H1 (cell line): ENCODE measurements at regions not wholly inside any gene's neighbourhood (a gene's known extent, or its start where the extent isn't known, plus 50 kb on each side); places are given as distances from the start of the nearest gene placed in this dataset.

ENCODE experiments used
- CTCF ChIA-PET: fragments of 300-600 bp; sonication (Branson Sonifier 250); formaldehyde crosslinking; loops from one replicate; lab custom pipeline; 2021; ENCODE audit not compliant: partially characterized antibody; lab: Charles Lee
- POLR2A ChIA-PET: fragments of 300-600 bp; sonication (Branson Sonifier 250); formaldehyde crosslinking; loops from one replicate; lab custom pipeline; 2021; ENCODE audit warnings: inconsistent platforms; ENCODE audit not compliant: partially characterized antibody; lab: Charles Lee
- DNase-seq, 2 experiments: peaks; one replicate each; pipeline versions ENCODE4 v3.0.0 to v3.0.0-alpha.2; 2010 to 2022; ENCODE audit warnings: low spot score in 2 of 2, low read depth in 1 of 2, mixed read lengths in 1 of 2
- FAIRE-seq: peaks from 2 replicates; lab custom pipeline; 2011; peaks lifted over from hg19 to GRCh38; lab: Jason Lieb, UNC
- H2AFZ ChIP-seq: 2 replicates; pipeline ENCODE4 v1.8.1; 2012; ENCODE audit warnings: low read length, inconsistent platforms
- H2AK5ac ChIP-seq: 2 replicates; pipeline ENCODE4 v1.6.1; 2013; ENCODE audit warnings: low read depth, low read length
- H2BK120ac ChIP-seq: replicated peaks from 2 replicates; pipeline ENCODE3; 2013; ENCODE audit warnings: low read depth, low read length, inconsistent platforms
- H2BK12ac ChIP-seq: 2 replicates; pipeline ENCODE4 v1.6.1; 2013; ENCODE audit warnings: low read depth, low read length
- H2BK15ac ChIP-seq: 2 replicates; pipeline ENCODE4 v1.6.1; 2013; ENCODE audit warnings: low read length
- H2BK20ac ChIP-seq: 2 replicates; pipeline ENCODE4 v1.6.1; 2013; ENCODE audit warnings: low read length
- H2BK5ac ChIP-seq: 2 replicates; pipeline ENCODE4 v1.6.1; 2013; ENCODE audit warnings: low read depth, low read length
- H3K14ac ChIP-seq: 2 replicates; pipeline ENCODE4 v1.6.1; 2013; ENCODE audit warnings: inconsistent platforms; ENCODE audit not compliant: insufficient read length
- H3K18ac ChIP-seq: 2 replicates; pipeline ENCODE4 v1.6.1; 2013; ENCODE audit warnings: low read length; ENCODE audit errors: extremely low read depth
- H3K23ac ChIP-seq: 2 replicates; pipeline ENCODE4 v1.6.1; 2013; ENCODE audit warnings: inconsistent platforms; ENCODE audit not compliant: insufficient read length
- H3K23me2 ChIP-seq: 2 replicates; pipeline ENCODE4 v1.6.1; 2013; ENCODE audit warnings: low read depth, low read length
- H3K27ac ChIP-seq: 2 replicates; pipeline ENCODE4 v1.6.1; 2011; ENCODE audit warnings: low read depth, low read length, inconsistent platforms
- H3K27me3 ChIP-seq, 4 experiments: replicated peaks in 1 of 4; 1 replicate in 1 of 4; 2 replicates in 3 of 4; pipeline versions ENCODE4 v1.6.1 to v1.8.1; 2011 to 2013; ENCODE audit warnings: low read length in 3 of 4, mild to moderate bottlenecking in 3 of 4, inconsistent platforms in 2 of 4, mixed read lengths in 2 of 4, moderate library complexity in 1 of 4; ENCODE audit not compliant: control insufficient read depth in 3 of 4, insufficient read depth in 3 of 4; ENCODE audit errors: extremely low read depth in 1 of 4
- H3K36me3 ChIP-seq, 4 experiments: 2 replicates each; pipeline versions ENCODE4 v1.6.1 to v1.8.1; 2011 to 2013; ENCODE audit warnings: mild to moderate bottlenecking in 4 of 4, low read length in 3 of 4, moderate library complexity in 2 of 4, control low read depth in 1 of 4, inconsistent platforms in 1 of 4; ENCODE audit not compliant: insufficient read depth in 4 of 4, control insufficient read depth in 2 of 4
- H3K4ac ChIP-seq: replicated peaks from 2 replicates; pipeline ENCODE3; 2013; ENCODE audit warnings: low read length, low read depth, mixed read lengths, inconsistent platforms; ENCODE audit not compliant: insufficient read length
- H3K4me1 ChIP-seq, 4 experiments: replicated peaks in 1 of 4; 1 replicate in 1 of 4; 2 replicates in 3 of 4; pipeline versions ENCODE4 v1.6.1 to v1.8.1; 2011 to 2013; ENCODE audit warnings: low read length in 3 of 4, inconsistent platforms in 2 of 4, mixed read lengths in 1 of 4; ENCODE audit not compliant: insufficient read depth in 4 of 4, control insufficient read depth in 3 of 4
- H3K4me2 ChIP-seq, 2 experiments: 2 replicates each; pipeline versions ENCODE4 v1.6.1 to v1.8.1; 2011 to 2013; ENCODE audit warnings: low read depth in 2 of 2, low read length in 2 of 2, control low read depth in 1 of 2, inconsistent platforms in 1 of 2, mild to moderate bottlenecking in 1 of 2; ENCODE audit not compliant: insufficient read depth in 1 of 2
- H3K4me3 ChIP-seq, 4 experiments: fragments of 200-600, 300-600 bp in 1 of 4; sonication (generic), shearing (Covaris generic), sonication (Bioruptor Twin) in 1 of 4; 2 replicates each; pipeline versions ENCODE4 v1.5.1 to v1.8.1; 2011 to 2016; ENCODE audit warnings: low read length in 4 of 4, low read depth in 3 of 4, control low read depth in 2 of 4, inconsistent platforms in 2 of 4, mild to moderate bottlenecking in 2 of 4, mixed read lengths in 1 of 4, moderate library complexity in 1 of 4; ENCODE audit not compliant: insufficient read depth in 2 of 4; ENCODE audit errors: extremely low read depth in 1 of 4
- H3K56ac ChIP-seq: replicated peaks from 2 replicates; pipeline ENCODE3; 2013; ENCODE audit warnings: low read depth, mild to moderate bottlenecking, mixed read lengths, low read length, inconsistent platforms; ENCODE audit not compliant: insufficient read length
- H3K79me1 ChIP-seq: 2 replicates; pipeline ENCODE4 v1.6.1; 2013; ENCODE audit warnings: low read depth, low read length, control low read depth
- H3K79me2 ChIP-seq, 2 experiments: 2 replicates each; pipeline versions ENCODE4 v1.6.1 to v1.8.1; 2012 to 2013; ENCODE audit warnings: low read length in 2 of 2, mild to moderate bottlenecking in 2 of 2, inconsistent platforms in 1 of 2; ENCODE audit not compliant: insufficient read depth in 2 of 2, control insufficient read depth in 1 of 2
- H3K9ac ChIP-seq, 4 experiments: replicated peaks in 1 of 4; 1 replicate in 1 of 4; 2 replicates in 3 of 4; pipeline versions ENCODE4 v1.6.1 to v1.8.1; 2011 to 2013; ENCODE audit warnings: low read depth in 3 of 4, low read length in 3 of 4, control low read depth in 2 of 4, mild to moderate bottlenecking in 2 of 4, moderate library complexity in 2 of 4, inconsistent platforms in 1 of 4; ENCODE audit errors: extremely low read depth in 1 of 4
- H3K9me3 ChIP-seq, 2 experiments: 2 replicates each; pipeline versions ENCODE4 v1.6.1 to v1.8.1; 2012 to 2013; ENCODE audit warnings: mild to moderate bottlenecking in 2 of 2, moderate library complexity in 2 of 2, control low read depth in 1 of 2, inconsistent platforms in 1 of 2, low read depth in 1 of 2, low read length in 1 of 2, mixed read lengths in 1 of 2; ENCODE audit not compliant: insufficient read depth in 2 of 2
- H4K20me1 ChIP-seq, 2 experiments: replicated peaks in 1 of 2; 2 replicates each; pipeline versions ENCODE3 to v1.8.1; 2011 to 2013; ENCODE audit warnings: inconsistent platforms in 2 of 2, low read length in 2 of 2, mild to moderate bottlenecking in 1 of 2; ENCODE audit not compliant: insufficient read depth in 2 of 2, control insufficient read depth in 1 of 2
- H4K5ac ChIP-seq: 2 replicates; pipeline ENCODE4 v1.6.1; 2013; ENCODE audit warnings: low read length, low read depth, mixed read lengths, inconsistent platforms; ENCODE audit not compliant: insufficient read length
- H4K8ac ChIP-seq: 2 replicates; pipeline ENCODE4 v1.8.0; 2013; ENCODE audit warnings: mild to moderate bottlenecking, moderate library complexity, low read length, inconsistent platforms; ENCODE audit not compliant: insufficient read depth; ENCODE audit errors: extremely low read depth
- H4K91ac ChIP-seq: replicated peaks from 2 replicates; pipeline ENCODE3; 2013; ENCODE audit warnings: low read length, mixed read lengths, inconsistent platforms; ENCODE audit not compliant: insufficient read length
- EZH2 ChIP-seq: fragments of 200-600 bp; sonication (generic); IDR thresholded peaks from 2 replicates; pipeline ENCODE4 v1.7.1; 2012; ENCODE audit warnings: low read depth, mild to moderate bottlenecking, moderate library complexity, low read length, inconsistent platforms; ENCODE audit not compliant: severe bottlenecking
- HDAC2 ChIP-seq, 2 experiments: fragments of 300-600 bp in 1 of 2; sonication (generic) in 1 of 2; IDR thresholded peaks; 2 replicates each; pipeline ENCODE4 v1.6.1; 2011 to 2012; ENCODE audit warnings: low read depth in 2 of 2, low read length in 2 of 2, mild to moderate bottlenecking in 2 of 2, moderate library complexity in 2 of 2, borderline replicate concordance in 1 of 2, inconsistent platforms in 1 of 2
- KDM4A ChIP-seq: IDR thresholded peaks from one replicate; pipeline ENCODE4 v1.7.1; 2012; ENCODE audit warnings: low read depth, mild to moderate bottlenecking, moderate library complexity, low read length, inconsistent platforms; ENCODE audit not compliant: severe bottlenecking
- KDM5A ChIP-seq: fragments of 200-600 bp; IDR thresholded peaks from 2 replicates; pipeline ENCODE4 v1.7.1; 2012; ENCODE audit warnings: mild to moderate bottlenecking, low read length, inconsistent platforms, mixed read lengths
- POU5F1 ChIP-seq: IDR thresholded peaks from 2 replicates; pipeline ENCODE4 v1.6.1; 2011; ENCODE audit warnings: low read depth, mild to moderate bottlenecking, low read length, moderate library complexity
- RAD21 ChIP-seq, 2 experiments: IDR thresholded peaks in 1 of 2; conservative IDR thresholded peaks in 1 of 2; 2 replicates each; pipeline ENCODE4 v1.6.1; 2011; ENCODE audit warnings: low read depth in 2 of 2, low read length in 2 of 2, improper control_type of control experiment in 1 of 2, inconsistent platforms in 1 of 2, mild to moderate bottlenecking in 1 of 2, moderate library complexity in 1 of 2
- SAP30 ChIP-seq: fragments of 300-600 bp; sonication (generic); IDR thresholded peaks from 2 replicates; pipeline ENCODE4 v1.7.1; 2012; ENCODE audit warnings: low read length, moderate library complexity, mild to moderate bottlenecking, inconsistent platforms; ENCODE audit not compliant: insufficient read depth, insufficient replicate concordance
- TAF1 ChIP-seq: IDR thresholded peaks from 2 replicates; pipeline ENCODE4 v1.6.1; 2011; ENCODE audit warnings: mild to moderate bottlenecking, low read depth, low read length
- TEAD4 ChIP-seq: IDR thresholded peaks from 2 replicates; pipeline ENCODE4 v1.6.1; 2012; ENCODE audit warnings: low read depth, low read length, inconsistent platforms, mixed read lengths
- WGBS, 2 experiments: shearing (Covaris generic) in 1 of 2; methylation state at CpG; one replicate each; pipeline versions ENCODE4 v1.1.6 to v1.1.7; 2013 to 2015; ENCODE audit warnings: low lambda C conversion rate in 2 of 2, mixed read lengths in 2 of 2, inconsistent platforms in 1 of 2, low coverage in 1 of 2, missing lambda C conversion rate in 1 of 2; ENCODE audit not compliant: insufficient replicate concordance in 2 of 2, insufficient coverage in 1 of 2, insufficient read length in 1 of 2; ENCODE audit errors: extremely low coverage in 1 of 2, missing lambda C conversion rate in 1 of 2; 5-methylcytosine and 5-hydroxymethylcytosine counted together

DNA sequence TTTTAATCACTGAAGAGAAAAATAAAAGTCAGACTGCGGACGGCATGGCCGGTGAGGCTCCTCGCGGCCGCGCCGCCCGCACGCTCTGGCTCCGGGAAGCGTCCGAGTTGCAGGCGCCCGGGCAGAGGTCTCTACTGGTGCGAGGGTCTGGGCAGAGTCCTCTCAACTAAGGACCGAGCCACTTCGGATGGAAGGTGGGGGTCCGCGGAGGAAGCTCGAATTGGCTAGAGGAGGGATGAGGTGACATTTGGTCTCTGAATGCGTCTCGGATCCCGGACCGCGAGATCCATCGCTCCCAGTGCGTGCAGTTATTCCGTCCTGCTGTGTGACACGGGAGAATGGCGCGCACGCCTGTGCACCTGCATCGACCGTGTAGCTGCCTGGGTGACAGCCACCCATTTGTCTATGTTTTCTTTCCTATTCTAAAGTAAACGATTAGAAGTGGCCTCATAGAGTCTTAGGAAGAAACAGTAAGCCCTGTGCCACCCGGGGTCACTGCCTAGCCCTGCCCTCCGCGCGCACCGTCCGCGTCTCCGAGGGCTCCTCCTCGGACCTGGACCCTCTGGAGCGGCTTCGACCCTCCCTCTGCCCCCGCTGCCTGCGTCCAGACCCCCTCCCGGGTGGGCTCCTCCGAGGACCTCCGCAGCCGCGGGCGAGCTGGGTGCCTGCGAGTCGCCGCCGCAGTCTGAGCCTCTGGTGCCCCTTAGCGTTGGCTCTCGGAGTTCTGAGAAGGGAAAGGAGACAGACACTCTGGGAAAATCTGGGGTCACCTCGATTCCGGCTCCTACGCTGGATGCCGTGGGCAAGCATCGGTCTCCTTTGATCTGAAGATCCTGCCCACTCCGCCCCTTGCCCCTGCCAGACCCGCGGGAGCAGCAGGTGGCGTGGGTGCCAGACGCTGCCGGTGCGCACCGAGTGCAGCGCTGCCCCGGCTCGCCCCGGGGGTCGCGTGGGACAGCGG lies 347.4 kb downstream of the LIG4 start:
- Histone ChIP-seq H3K18ac (peak overlapping the region; percentile 13; the same call in 1 of the 2 replicates), H2BK15ac (no peak overlapping the region), H4K91ac (peak overlapping the region; percentile 80), H4K20me1 (peaks cover 4 to 9% of the 10 kb centered on the region in 2 experiments), H3K27ac (no peak overlapping the region), H3K9me3 (no peaks in the 10 kb centered on the region), H3K9ac (peak overlapping the region in 1 of 4 experiments; percentile 22; a peak in 1 of 7 replicates), H4K8ac (peak overlapping the region; percentile 11; the same call in 1 of the 2 replicates), H2BK5ac (no peak overlapping the region), H3K4me1 (peaks cover 0 to 5% (median 0%) of the 10 kb centered on the region in 4 experiments; a peak in 4 of 7 replicates), H2AK5ac (no peak overlapping the region), H3K14ac (no peak overlapping the region), H3K4me3 (peak overlapping the region; percentile 75 to 85 (median 76)), H3K23me2 (peaks cover 18% of the 10 kb centered on the region), H2BK20ac (no peak overlapping the region), H3K79me1 (no peaks in the 10 kb centered on the region), H3K27me3 (peaks cover 0 to 36% (median 20%) of the 10 kb centered on the region in 4 experiments; a peak in 6 of 7 replicates), H2BK12ac (no peak overlapping the region), H4K5ac (no peak overlapping the region), H2BK120ac (no peak overlapping the region), H3K79me2 (peaks cover 0 to 4% of the 10 kb centered on the region in 2 experiments; a peak in 2 of 4 replicates), H3K56ac (no peak overlapping the region), H3K4ac (no peak overlapping the region), H3K23ac (no peak overlapping the region), H3K36me3 (no peaks in the 10 kb centered on the region), H2AFZ (peak overlapping the region; percentile 73), H3K4me2 (peak overlapping the region; percentile 90 to 98)
- POLR2A ChIA-PET: interaction anchor here (0.9 kb wide), 1 partner anchor 235 kb away, joined by 3 read pairs; no protein-coding TSS in a partner anchor
- CTCF ChIA-PET: interaction anchor here (1.0 to 1.5 kb wide), 5 partner anchors 112 to 573 kb away, joined by 3 to 5 read pairs (median 3); no protein-coding TSS in a partner anchor
- FAIRE-seq: no peak
- WGBS, 2 experiments: 2% methylated on average over 67 of the region's 81 CpGs; no CpG with 5 or more reads in 1 of the 2 experiments
- peak in 1 of 2 experiments; percentile 81 for DNase-seq
- TF ChIP-seq KDM5A: peak; percentile 57; the same call in 1 of the 2 replicates
- no peak for TF ChIP-seq HDAC2 (IDR thresholded peaks at IDR 0.05; ENCODE audit: borderline replicate concordance in 1 of 2, low read depth in 2 of 2, low read length in 2 of 2)
- TF ChIP-seq RAD21 (IDR thresholded peaks at IDR 0.05 in 1 of 2, conservative IDR thresholded peaks at IDR 0.05 in 1 of 2; ENCODE audit: low read depth in 2 of 2, low read length in 2 of 2): peak; percentile 86 to 89
- TF ChIP-seq KDM4A: peak; percentile 93
- TF ChIP-seq TEAD4: no peak
- peak; percentile 35 for TF ChIP-seq EZH2
- TF ChIP-seq SAP30: peak; percentile 50
- no peak for TF ChIP-seq POU5F1
- peak; percentile 9; the same call in 1 of the 2 replicates for TF ChIP-seq TAF1
